ENCODE measurements at regions not wholly inside any gene's neighbourhood (a gene's known extent, or its start where the extent isn't known, plus 50 kb on each side); places are given as distances from the start of the nearest gene placed in this dataset.

DNA sequence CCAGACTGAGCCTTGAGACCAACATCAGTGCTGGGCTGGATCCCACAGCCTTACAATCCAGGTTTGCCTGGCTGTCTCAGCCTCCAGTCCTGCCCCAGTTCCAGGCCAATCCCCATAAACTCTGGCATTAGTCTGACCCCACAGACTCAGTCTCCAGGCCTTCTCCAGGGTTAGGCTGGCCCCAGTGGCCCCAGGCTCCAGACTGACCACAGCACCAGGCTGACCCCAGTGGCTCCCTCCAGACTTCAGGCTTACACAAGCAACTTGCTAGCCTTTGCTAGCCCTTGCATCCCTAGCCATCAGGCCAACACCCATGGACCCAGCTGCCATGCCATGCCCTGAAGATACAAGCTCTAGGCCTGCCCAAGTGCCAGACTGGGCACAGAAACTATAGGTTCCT, 1326.0 kb upstream of the C9orf72 start:
- Mint-ChIP-seq H3K9me3 (peaks cover 5% of the 10 kb centered on the region), H3K4me3 (no peak overlapping the region), H3K27me3 (no peaks in the 10 kb centered on the region), H3K4me1 (no peaks in the 10 kb centered on the region), H3K27ac (no peak overlapping the region), H3K36me3 (no peaks in the 10 kb centered on the region)
- DNase-seq, result no peak
- CTCF ChIA-PET, result no interaction called here

DNA sequence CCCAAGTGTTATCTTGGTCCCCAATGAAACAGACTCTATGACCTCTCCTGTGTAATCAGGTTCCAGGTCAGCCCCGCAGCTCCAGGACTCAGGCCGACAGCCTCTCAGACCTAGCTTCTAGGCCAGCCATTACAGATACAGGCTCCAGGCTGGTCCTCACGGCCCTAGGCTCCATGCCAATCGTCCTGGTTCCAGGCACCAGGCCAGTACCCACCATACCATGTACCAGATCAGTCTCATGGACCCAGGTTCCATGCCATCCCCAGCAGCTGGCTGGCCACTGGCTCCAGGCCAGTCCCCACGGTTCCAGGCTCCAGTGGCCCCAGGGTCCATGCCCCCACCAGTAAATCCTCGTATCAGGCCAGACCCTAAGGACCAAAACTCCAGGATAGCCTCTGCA, 1326.6 kb upstream of the C9orf72 start:
- Mint-ChIP-seq H3K27ac (no peak overlapping the region), H3K4me1 (no peaks in the 10 kb centered on the region), H3K9me3 (peaks cover 5% of the 10 kb centered on the region), H3K27me3 (no peaks in the 10 kb centered on the region), H3K4me3 (no peak overlapping the region), H3K36me3 (no peaks in the 10 kb centered on the region)
- CTCF ChIA-PET, result no interaction called here
- no peak for DNase-seq

DNA sequence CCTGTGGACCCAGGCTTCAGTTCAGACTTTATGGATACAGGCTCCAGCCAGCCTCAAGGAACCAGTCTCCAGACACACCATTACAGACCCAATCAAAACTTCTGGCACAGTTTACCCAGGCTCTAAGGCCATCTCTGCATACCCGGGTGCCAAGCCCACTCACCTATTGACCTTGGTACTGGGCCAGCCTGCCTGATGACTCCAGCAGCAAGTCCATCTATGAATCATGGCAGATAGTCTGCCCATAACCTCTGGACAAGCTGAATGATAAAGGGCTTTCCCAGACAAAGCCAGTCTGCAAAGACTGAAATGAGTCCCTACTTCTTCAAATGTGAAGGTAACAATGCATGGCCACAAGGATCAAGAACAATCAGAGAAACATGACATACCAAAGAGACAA, 1327.1 kb upstream of the C9orf72 start:
- no peak for DNase-seq

DNA sequence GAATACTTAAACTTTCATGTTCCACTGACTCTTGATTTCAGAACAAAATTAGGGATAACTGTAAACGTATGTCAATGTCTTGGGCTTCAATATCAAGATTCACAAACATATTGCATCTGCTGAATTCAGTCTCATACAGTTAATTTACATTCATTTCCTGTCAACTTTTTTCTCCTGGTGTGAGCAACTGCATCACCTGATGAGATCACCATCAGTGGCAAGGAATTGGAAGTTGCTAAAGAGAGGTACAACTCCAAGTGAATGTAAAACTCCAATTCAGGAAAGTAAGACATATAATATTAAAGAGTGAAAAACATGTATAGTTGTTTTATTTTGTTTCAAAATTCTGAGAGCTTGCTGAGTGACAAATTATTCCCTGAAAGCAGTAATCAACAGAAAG, 1336.2 kb upstream of the C9orf72 start:
- CTCF ChIA-PET, result no interaction called here
- no peaks in the 10 kb centered on the region for H3K27me3 Mint-ChIP-seq
- no peak for DNase-seq
- H3K36me3 Mint-ChIP-seq, result no peaks in the 10 kb centered on the region
- H3K9me3 Mint-ChIP-seq, result no peaks in the 10 kb centered on the region
- H3K4me1 Mint-ChIP-seq, result no peaks in the 10 kb centered on the region
- no peak overlapping the region for H3K27ac Mint-ChIP-seq
- H3K4me3 Mint-ChIP-seq, result no peak overlapping the region

More for the DNA sequence above, 1327.1 kb upstream of the C9orf72 start:
- Mint-ChIP-seq H3K27ac (no peak overlapping the region), H3K4me3 (no peak overlapping the region), H3K36me3 (no peaks in the 10 kb centered on the region), H3K9me3 (peaks cover 5% of the 10 kb centered on the region), H3K4me1 (no peaks in the 10 kb centered on the region), H3K27me3 (no peaks in the 10 kb centered on the region)
- CTCF ChIA-PET, result no interaction called here

DNA sequence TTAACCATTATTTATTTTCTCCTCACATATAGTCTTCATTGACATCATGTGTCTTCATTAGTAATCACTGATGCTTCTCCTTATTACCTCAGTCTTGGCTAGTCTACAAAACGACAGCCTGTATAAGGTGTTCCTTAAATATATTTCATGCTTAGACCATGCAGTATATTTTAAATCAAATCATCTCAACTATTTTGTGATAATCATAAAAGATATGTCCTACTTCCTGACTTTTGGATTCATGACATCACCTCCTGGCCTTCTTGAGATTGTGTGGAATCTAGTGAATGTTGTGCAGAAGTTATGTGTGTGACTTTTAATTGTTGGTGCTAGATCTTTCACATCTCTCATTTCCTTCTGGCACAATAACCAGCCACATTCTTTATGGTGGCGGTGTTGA, 1339.3 kb upstream of the C9orf72 start:
- H3K27ac Mint-ChIP-seq, result no peak overlapping the region
- H3K36me3 Mint-ChIP-seq, result no peaks in the 10 kb centered on the region
- CTCF ChIA-PET, result no interaction called here
- no peak for DNase-seq
- no peaks in the 10 kb centered on the region for H3K4me1 Mint-ChIP-seq
- no peak overlapping the region for H3K4me3 Mint-ChIP-seq
- H3K27me3 Mint-ChIP-seq, result no peaks in the 10 kb centered on the region
- no peaks in the 10 kb centered on the region for H3K9me3 Mint-ChIP-seq

DNA sequence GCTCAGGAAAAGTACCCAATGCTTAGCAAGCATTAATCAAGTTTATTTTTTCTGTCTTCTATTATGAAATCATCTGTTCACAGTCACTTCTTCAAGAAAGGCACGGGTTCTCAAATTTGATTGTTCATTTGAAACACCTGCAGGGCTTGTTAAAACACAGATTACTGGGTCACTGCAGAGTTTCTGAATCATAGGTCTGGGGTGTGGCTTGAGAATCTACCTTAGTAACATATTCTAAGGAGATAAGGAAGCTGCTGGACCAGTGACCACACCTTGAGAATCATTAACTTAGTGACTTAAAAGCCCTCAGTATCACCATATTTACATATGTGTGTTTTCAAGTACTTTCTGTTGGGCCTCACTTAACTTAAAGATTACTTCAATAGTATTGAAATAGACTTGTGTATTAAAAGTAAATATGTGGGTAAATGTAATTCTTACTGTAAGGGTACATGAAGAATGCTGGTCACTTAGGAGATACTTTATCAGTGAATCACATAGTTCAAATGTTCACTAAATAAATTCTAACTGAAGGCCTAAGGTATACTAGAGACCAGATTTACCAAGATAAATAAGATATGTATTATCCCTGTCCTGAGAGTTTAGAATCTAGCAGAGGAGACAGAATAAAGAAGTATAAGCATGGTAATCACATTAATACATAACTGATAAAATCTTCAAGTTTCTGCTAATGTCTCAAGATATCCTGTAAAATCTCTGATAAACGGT, 1342.1 kb upstream of the C9orf72 start:
- Mint-ChIP-seq H3K27me3 (no peaks in the 10 kb centered on the region), H3K27ac (no peak overlapping the region), H3K4me1 (no peaks in the 10 kb centered on the region), H3K9me3 (peaks cover 4% of the 10 kb centered on the region), H3K36me3 (no peaks in the 10 kb centered on the region), H3K4me3 (no peak overlapping the region)
- CTCF ChIA-PET, result no interaction called here
- no peak for DNase-seq

DNA sequence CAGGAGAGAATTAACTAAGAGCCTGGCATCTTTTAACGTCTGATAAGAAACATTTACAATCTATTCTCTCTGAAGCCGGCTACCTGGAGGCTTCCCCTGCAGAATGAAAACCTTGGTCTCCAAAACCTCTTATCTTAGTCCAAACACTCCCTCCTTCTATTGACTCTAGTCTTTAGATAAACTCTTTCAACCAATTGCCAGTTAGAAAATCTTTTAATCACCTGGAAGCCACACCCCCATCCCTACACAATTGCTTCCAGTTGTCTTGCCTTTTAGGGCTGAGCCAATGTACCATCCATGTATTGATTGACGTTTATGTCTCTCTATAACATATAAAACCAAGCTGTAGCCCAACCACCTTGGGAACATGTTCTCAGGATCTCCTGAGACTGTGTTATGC, 1343.1 kb upstream of the C9orf72 start:
- Mint-ChIP-seq H3K27ac (no peak overlapping the region), H3K4me1 (no peaks in the 10 kb centered on the region), H3K4me3 (no peak overlapping the region), H3K36me3 (no peaks in the 10 kb centered on the region), H3K27me3 (no peaks in the 10 kb centered on the region), H3K9me3 (peaks cover 4% of the 10 kb centered on the region)
- DNase-seq, result no peak
- CTCF ChIA-PET, result no interaction called here

DNA sequence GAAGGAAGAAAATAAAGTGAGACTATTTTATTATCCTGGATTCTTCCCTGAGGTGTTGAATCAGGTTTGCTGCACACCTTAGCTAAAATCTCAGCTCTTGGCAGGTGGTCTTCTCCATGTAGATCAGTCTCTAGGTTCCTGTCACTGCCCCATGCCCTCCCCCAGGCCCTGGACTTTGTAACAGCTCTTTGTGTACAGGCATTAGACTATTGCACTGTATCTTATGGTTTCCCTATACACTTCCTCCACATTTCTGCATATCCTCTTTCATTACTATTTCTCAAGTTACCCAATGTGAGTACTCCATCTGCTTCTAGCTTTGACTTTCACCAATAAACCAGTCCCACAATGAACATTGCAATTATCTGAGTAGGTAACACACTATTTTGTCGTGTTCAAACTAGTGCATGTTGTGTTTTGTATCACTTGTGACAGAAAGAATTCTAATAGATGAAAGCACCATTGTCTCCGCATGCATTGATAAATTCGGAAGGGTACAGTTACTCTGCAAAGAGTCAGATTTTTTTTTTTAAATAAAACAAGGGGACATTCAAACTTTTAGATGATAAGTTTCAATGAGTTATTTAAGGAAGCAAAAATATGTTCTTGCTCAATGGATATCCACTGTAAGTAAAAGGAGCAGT, 1348.7 kb upstream of the C9orf72 start:
- H3K9me3 Mint-ChIP-seq, result peaks cover 4% of the 10 kb centered on the region
- H3K4me3 Mint-ChIP-seq, result no peak overlapping the region
- H3K27me3 Mint-ChIP-seq, result no peaks in the 10 kb centered on the region
- CTCF ChIA-PET, result no interaction called here
- H3K36me3 Mint-ChIP-seq, result no peaks in the 10 kb centered on the region
- DNase-seq, result no peak
- H3K27ac Mint-ChIP-seq, result no peak overlapping the region
- no peaks in the 10 kb centered on the region for H3K4me1 Mint-ChIP-seq

DNA sequence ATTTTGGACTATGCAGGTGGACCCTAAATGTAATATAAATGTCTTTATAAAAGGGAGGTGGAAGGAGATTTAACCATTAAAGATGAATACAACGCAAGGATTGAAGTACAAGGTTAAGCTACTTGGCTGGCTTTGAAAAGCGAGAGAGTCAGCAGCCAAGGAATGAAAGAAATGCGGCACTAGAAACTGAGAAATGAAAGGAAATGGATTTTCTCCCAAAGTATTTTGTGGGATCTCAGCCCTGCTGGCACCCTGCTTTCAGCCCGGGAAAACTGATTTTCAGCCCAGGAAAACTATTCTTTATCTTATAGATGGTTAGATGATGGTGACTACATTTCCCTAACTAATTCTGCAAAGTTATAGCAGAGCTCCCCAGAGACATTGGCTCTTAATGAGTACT, 1349.6 kb upstream of the C9orf72 start:
- CTCF ChIA-PET, result no interaction called here
- Mint-ChIP-seq H3K36me3 (no peaks in the 10 kb centered on the region), H3K4me1 (no peaks in the 10 kb centered on the region), H3K27me3 (no peaks in the 10 kb centered on the region), H3K27ac (no peak overlapping the region), H3K9me3 (peaks cover 3% of the 10 kb centered on the region), H3K4me3 (no peak overlapping the region)
- DNase-seq, result no peak

DNA sequence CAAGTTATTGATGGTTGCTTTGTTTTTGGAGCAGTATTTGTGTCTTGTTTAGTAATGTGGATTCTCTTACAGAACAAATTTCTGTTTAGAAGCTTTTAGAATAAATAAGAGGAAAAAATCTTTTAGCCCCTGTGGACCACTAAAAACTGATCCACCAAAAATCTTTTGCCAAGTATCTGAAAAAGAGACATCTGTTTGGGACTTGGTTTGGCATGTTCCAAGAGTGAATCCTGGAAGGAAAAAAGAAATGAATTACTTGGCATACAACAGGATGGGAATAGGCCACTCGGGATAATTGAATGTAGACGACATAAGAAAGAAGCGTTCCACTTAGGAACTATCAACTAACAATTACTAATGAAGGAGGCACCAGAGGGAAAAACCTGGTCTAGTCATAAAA, 1350.1 kb upstream of the C9orf72 start:
- Mint-ChIP-seq H3K36me3 (no peaks in the 10 kb centered on the region), H3K27me3 (no peaks in the 10 kb centered on the region), H3K27ac (no peak overlapping the region), H3K9me3 (peaks cover 2% of the 10 kb centered on the region), H3K4me1 (no peaks in the 10 kb centered on the region), H3K4me3 (no peak overlapping the region)
- DNase-seq, result no peak
- CTCF ChIA-PET, result no interaction called here

DNA sequence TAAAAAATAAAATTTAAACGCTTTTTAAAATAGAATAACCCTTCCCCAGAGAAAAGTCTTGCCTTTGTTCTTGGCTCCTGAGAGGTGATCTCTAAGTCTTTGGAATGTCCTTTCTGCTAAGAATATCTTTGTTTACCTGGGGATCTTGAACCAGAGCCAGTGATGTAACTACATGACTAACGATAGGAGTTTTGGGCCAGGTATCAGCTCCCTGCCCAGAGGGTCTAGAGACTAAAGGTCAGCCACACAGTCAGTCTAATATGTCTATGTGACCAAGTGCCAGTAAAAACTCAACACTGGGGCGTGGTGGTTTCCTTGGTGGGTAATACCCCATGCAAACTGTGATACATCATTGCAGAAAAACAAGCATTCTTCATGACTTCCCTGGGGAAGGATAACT, 1351.9 kb upstream of the C9orf72 start:
- Mint-ChIP-seq H3K9me3 (no peaks in the 10 kb centered on the region), H3K36me3 (no peaks in the 10 kb centered on the region), H3K4me1 (no peaks in the 10 kb centered on the region), H3K27me3 (no peaks in the 10 kb centered on the region), H3K4me3 (no peak overlapping the region), H3K27ac (no peak overlapping the region)
- CTCF ChIA-PET, result no interaction called here
- no peak for DNase-seq

DNA sequence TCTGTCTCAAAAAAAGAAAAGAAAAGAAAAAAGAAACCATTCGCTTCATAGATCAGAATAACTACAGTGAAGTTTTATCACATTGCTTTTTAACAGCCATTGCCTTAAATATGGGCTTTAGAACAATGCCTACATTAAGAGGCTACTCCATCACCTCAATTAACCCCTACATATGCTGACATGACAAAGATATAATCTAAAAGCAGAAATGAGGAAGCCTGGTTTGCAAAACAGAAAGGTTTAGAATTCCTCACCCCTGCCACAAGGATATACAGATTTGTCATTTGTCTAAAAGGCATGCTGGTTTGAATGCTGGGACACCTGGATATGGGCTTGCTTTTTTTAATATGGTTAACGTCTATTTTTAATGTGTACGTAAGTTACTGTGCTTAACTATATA, 1353.0 kb upstream of the C9orf72 start:
- DNase-seq, result no peak
- H3K4me3 Mint-ChIP-seq, result no peak overlapping the region
- H3K36me3 Mint-ChIP-seq, result no peaks in the 10 kb centered on the region
- H3K27ac Mint-ChIP-seq, result no peak overlapping the region
- H3K27me3 Mint-ChIP-seq, result no peaks in the 10 kb centered on the region
- CTCF ChIA-PET, result no interaction called here
- H3K4me1 Mint-ChIP-seq, result no peaks in the 10 kb centered on the region
- H3K9me3 Mint-ChIP-seq, result no peaks in the 10 kb centered on the region

DNA sequence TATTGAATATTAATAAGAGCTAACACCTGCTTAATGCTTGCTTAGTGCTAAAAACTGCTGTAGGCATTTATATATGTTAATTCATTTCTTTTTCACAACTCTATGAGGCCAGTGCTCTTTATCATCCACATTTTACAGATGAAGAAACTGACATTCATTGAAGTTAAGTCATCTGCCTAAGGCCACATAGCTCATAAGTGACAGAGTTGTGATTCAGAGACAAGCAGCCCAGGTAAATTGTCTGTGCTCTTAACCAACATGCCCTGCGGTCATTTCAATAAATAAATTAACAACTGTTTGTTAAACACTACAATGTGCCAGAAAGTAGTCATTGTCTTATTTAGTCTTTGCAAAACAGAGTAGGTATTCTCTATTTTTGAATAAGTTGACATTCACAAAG, 1354.4 kb upstream of the C9orf72 start:
- H3K4me3 Mint-ChIP-seq, result no peak overlapping the region
- no peaks in the 10 kb centered on the region for H3K36me3 Mint-ChIP-seq
- no peaks in the 10 kb centered on the region for H3K27me3 Mint-ChIP-seq
- CTCF ChIA-PET, result interaction anchor here (0.6 kb wide), 1 partner anchor 31 kb away, joined by 3 read pairs; no protein-coding TSS in a partner anchor
- no peak for DNase-seq
- no peaks in the 10 kb centered on the region for H3K4me1 Mint-ChIP-seq
- H3K9me3 Mint-ChIP-seq, result no peaks in the 10 kb centered on the region
- no peak overlapping the region for H3K27ac Mint-ChIP-seq

DNA sequence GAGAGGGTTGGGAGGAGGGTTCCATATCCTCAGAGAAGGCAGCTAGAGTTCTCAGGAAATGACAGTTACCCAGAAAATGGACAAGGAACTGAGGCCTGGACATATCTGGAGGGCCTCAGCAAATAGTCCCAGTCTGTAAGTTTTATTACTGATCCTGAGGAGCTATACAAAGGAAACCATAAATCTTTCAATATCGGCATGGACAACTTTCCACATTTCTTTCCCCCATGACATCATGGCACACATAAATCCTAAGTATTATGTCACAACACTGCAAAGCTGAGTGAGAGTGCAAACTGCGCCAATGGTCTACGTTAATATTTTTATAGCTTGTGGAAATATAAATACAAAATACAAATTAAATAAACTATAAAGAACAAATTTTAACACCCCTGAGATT, 1356.2 kb upstream of the C9orf72 start:
- no peak for DNase-seq
- Mint-ChIP-seq H3K4me3 (no peak overlapping the region), H3K27ac (no peak overlapping the region), H3K36me3 (no peaks in the 10 kb centered on the region), H3K9me3 (no peaks in the 10 kb centered on the region), H3K27me3 (no peaks in the 10 kb centered on the region), H3K4me1 (no peaks in the 10 kb centered on the region)
- CTCF ChIA-PET, result no interaction called here

DNA sequence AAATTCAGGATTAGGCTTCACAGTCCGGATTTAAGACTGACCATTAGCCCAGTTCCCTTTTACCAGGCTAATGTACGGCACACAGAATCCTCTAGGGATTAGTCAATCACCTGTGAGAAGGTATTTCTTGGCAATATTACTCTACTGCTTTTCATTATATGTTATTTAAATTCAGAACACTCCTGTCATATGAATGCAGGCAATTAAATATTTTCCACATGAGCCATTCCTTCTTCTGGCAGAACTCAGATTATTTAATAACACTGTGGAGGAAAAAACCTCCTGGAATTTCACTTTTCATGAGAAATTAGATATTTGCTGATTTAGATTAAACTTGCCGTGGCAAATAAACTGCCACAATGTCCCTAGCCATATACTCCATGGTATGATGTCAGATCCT, 1357.5 kb upstream of the C9orf72 start:
- Mint-ChIP-seq H3K27me3 (no peaks in the 10 kb centered on the region), H3K4me3 (no peak overlapping the region), H3K27ac (no peak overlapping the region), H3K36me3 (no peaks in the 10 kb centered on the region), H3K4me1 (no peaks in the 10 kb centered on the region), H3K9me3 (no peaks in the 10 kb centered on the region)
- no peak for DNase-seq
- CTCF ChIA-PET, result no interaction called here

Data from activated naive CD4-positive, alpha-beta T cell treated with anti-CD3 and anti-CD28 coated beads, Interleukin-2, amount 10 ng/mL, durations not matched to agents 7 days and 5 days (primary cell).